ENCODE measurements at regions not wholly inside any gene's neighbourhood (a gene's known extent, or its start where the extent isn't known, plus 50 kb on each side); places are given as distances from the start of the nearest gene placed in this dataset.
"Not testable (repeated sequence)": the region's sequence is repeated elsewhere in the genome, so short reads cannot be mapped to it uniquely, and the experiment has no call there.

GRCh38 chr2:41194230-41194629 is 742.3 kb upstream of the SLC8A1 start:
- DNase-seq (ENCODE audit: low spot score): no peak
- intact Hi-C loops (cut with DNase I): no loop called here

- DNase-seq (ENCODE audit: low spot score): no peak
- intact Hi-C loops (cut with DNase I): no loop called here
These were observed 745.9 kb upstream of the SLC8A1 start for GRCh38 chr2:41197781-41198180.

GRCh38 chr2:41199334-41199733 is 747.4 kb upstream of the SLC8A1 start:
- no peak for DNase-seq (ENCODE audit: low spot score)
- intact Hi-C loops (cut with DNase I): no loop called here

GRCh38 chr2:41204315-41204714 is 752.4 kb upstream of the SLC8A1 start:
- DNase-seq (ENCODE audit: low spot score): no peak
- intact Hi-C loops (cut with DNase I): no loop called here

- no peak for DNase-seq (ENCODE audit: low spot score)
These were observed 754.1 kb upstream of the SLC8A1 start for GRCh38 chr2:41206004-41206403.

GRCh38 chr2:41207578-41207977 is 755.7 kb upstream of the SLC8A1 start:
- DNase-seq (ENCODE audit: low spot score): no peak
- intact Hi-C loops (cut with DNase I): no loop called here

More at GRCh38 chr2:41206004-41206403, 754.1 kb upstream of the SLC8A1 start:
- intact Hi-C loops (cut with DNase I): no loop called here

- intact Hi-C loops (cut with DNase I); DNase-seq (ENCODE audit: low spot score): not testable (repeated sequence)
These were observed 758.1 kb upstream of the SLC8A1 start for GRCh38 chr2:41210030-41210429.

GRCh38 chr2:41216978-41217377 is 765.1 kb upstream of the SLC8A1 start:
- intact Hi-C loops (cut with DNase I): no loop called here
- no peak for DNase-seq (ENCODE audit: low spot score)

GRCh38 chr2:41222593-41222992 is 770.7 kb upstream of the SLC8A1 start:
- DNase-seq (ENCODE audit: low spot score): no peak
- intact Hi-C loops (cut with DNase I): no loop called here

- no peak for DNase-seq (ENCODE audit: low spot score)
- intact Hi-C loops (cut with DNase I): no loop called here
These were observed 782.2 kb upstream of the SLC8A1 start for GRCh38 chr2:41234093-41234492.

GRCh38 chr2:41241325-41242000 is 789.6 kb upstream of the SLC8A1 start:
- DNase-seq (ENCODE audit: low spot score): no peak
- intact Hi-C loops (cut with DNase I): no loop called here

GRCh38 chr2:41242001-41242331 is 790.1 kb upstream of the SLC8A1 start:
- DNase-seq (ENCODE audit: low spot score): no peak
- intact Hi-C loops (cut with DNase I): no loop called here

GRCh38 chr2:41267929-41268659 is 779.7 kb upstream of the PKDCC start:
- no peak for DNase-seq (ENCODE audit: low spot score)
- intact Hi-C loops (cut with DNase I): no loop called here

- intact Hi-C loops (cut with DNase I): no loop called here
- DNase-seq (ENCODE audit: low spot score): no peak
These were observed 764.6 kb upstream of the PKDCC start for GRCh38 chr2:41283079-41283775.

GRCh38 chr2:41293491-41293890 is 754.3 kb upstream of the PKDCC start:
- intact Hi-C loops (cut with DNase I): no loop called here
- no peak for DNase-seq (ENCODE audit: low spot score)

GRCh38 chr2:41294331-41294730 is 753.5 kb upstream of the PKDCC start:
- no peak for DNase-seq (ENCODE audit: low spot score)
- intact Hi-C loops (cut with DNase I): no loop called here

GRCh38 chr2:41313082-41313481 is 734.7 kb upstream of the PKDCC start:
- intact Hi-C loops (cut with DNase I): no loop called here
- no peak for DNase-seq (ENCODE audit: low spot score)

- intact Hi-C loops (cut with DNase I): no loop called here
- DNase-seq (ENCODE audit: low spot score): no peak
These were observed 733.2 kb upstream of the PKDCC start for GRCh38 chr2:41314511-41315070.

- intact Hi-C loops (cut with DNase I): no loop called here
- no peak for DNase-seq (ENCODE audit: low spot score)
These were observed 728.4 kb upstream of the PKDCC start for GRCh38 chr2:41319437-41319836.

GRCh38 chr2:41320491-41320890 is 727.3 kb upstream of the PKDCC start:
- intact Hi-C loops (cut with DNase I): no loop called here
- no peak for DNase-seq (ENCODE audit: low spot score)

GRCh38 chr2:41321351-41321750 is 726.5 kb upstream of the PKDCC start:
- no peak for DNase-seq (ENCODE audit: low spot score)
- intact Hi-C loops (cut with DNase I): no loop called here

All from cardiac septum (tissue), 1 donor.